Cerebellar cortex (tissue), 1 donor: ENCODE measurements at regions not wholly inside any gene's neighbourhood (a gene's known extent, or its start where the extent isn't known, plus 50 kb on each side); places are given as distances from the start of the nearest gene placed in this dataset.
"Not testable (repeated sequence)": the region's sequence is repeated elsewhere in the genome, so short reads cannot be mapped to it uniquely, and the experiment has no call there.

Source experiments
- DNase-seq: peaks from one replicate; pipeline ENCODE4 v3.0.0-alpha.2; 2015; ENCODE audit warnings: low spot score

- no peak for DNase-seq
Measured at GRCh38 chr10:117457932-117458331, 82.7 kb upstream of the PDZD8 start.

- no peak for DNase-seq
Measured at GRCh38 chr10:117457071-117457810, 82.0 kb upstream of the PDZD8 start.

- DNase-seq, result no peak
Measured at GRCh38 chr10:117455346-117455745, 80.1 kb upstream of the PDZD8 start.

- DNase-seq, result no peak
Measured at GRCh38 chr10:117454502-117454901, 79.3 kb upstream of the PDZD8 start.

- DNase-seq, result not testable (repeated sequence)
Measured at GRCh38 chr10:117453484-117453883, 78.2 kb upstream of the PDZD8 start.

GRCh38 chr10:117450940-117451339 lies 75.7 kb upstream of the PDZD8 start:
- no peak for DNase-seq

DNA sequence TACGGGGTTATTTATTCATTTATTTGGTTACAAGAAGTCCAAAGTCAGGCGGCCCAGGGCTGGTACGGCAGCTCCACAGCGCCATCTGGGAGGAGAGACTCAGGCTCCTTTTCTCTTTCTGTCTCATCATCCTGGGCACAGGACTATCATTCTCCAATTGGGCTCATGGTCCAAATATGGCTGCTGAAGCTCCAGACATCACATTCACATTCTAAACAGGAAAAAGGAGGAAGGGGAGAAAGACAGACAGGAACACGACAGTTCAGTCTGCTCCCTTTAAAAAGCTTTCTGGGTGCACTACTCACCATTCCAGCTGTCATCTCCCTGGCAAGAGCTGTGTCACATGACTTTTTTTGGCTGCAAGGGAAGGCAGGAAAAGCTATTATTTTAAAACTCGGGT lies 74.4 kb upstream of the PDZD8 start:
- DNase-seq, result no peak

DNA sequence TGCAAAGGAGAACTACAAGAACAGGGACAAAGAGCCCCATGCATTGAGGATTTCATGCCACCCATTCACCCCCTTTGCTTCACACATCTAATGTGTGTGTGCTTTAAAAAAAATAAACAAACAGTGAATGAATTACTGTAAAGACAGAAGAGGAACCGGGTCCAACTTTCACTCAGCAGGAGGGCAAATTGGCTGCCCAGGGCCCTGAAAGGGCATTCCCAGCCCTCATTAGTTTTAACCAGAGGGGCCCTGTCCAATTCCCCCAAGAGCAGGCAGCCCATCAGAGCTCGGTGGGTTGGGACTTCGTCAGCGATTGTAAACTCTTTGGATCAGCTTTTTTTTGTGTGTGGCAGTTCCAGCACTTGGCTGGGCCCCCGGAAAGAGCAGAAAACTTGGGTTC lies 73.6 kb upstream of the PDZD8 start:
- no peak for DNase-seq

- no peak for DNase-seq
Measured at GRCh38 chr10:117445992-117446391, 70.8 kb upstream of the PDZD8 start.

DNA sequence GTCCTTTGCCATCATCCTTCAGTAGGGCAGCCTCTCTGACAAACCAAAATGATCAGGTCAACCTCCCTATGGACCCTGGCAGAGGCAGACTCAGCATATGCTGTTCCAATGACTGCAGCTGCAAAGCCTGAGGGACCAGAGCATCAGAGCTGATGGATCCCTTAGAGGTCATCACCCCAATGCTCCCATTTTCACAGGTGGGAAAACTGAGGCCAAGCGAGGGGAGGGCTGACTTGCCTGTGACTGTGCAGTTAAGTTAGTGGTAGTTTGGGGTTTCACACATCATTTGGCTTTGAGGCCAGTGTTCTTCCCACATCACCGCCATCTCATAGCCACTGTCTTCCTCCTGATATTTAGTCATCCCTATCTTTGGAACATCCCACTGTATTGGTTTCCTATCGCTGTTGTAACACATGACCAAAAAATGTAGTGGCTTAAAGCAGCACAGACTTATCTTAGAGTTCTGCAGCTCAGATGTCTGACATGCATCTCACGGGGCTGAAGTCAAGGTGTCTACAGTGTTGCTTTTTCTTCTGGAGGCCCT lies 69.3 kb upstream of the PDZD8 start:
- DNase-seq, result no peak

GRCh38 chr10:117443686-117444041 lies 68.4 kb upstream of the PDZD8 start:
- DNase-seq, result no peak

DNA sequence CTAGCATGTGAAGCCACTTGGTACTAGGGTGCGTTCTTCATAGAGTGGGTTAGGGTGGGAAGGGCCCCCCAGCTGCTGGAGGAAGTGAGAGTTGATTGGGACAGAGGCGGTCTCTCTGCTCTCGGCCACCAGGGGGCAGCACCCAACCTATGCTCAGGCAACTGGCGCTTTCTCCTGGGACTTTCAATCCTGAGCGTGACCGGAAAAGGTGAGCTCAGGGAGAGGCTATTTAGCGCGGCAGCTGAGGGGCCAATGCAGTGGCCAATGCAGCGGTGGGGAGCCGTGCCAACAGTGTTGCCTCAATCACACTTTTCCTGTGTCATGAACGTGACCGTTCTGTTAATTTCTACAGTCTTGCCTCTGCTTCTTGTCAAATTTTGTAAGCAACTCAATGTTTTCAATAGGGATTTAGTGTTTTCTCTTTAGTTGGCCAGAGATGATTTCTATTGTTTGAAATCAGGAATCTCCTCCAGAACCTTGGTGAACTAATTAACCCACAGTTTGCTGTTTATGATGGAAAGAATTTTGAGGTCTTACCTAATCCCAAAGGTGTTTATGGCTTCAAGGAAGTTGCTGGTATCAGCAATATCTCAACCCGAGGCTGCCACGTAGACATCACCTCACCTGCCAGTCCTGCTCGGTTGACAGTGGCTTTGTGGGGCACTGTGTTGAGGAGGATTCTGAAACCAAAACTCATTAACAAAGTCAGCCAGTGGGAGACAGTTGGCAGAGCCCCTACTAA lies 67.9 kb upstream of the PDZD8 start:
- peak; percentile 70 for DNase-seq

GRCh38 chr10:117442521-117442920 lies 67.3 kb upstream of the PDZD8 start:
- no peak for DNase-seq

GRCh38 chr10:117441812-117442443 lies 66.7 kb upstream of the PDZD8 start:
- no peak for DNase-seq

GRCh38 chr10:117441361-117441760 lies 66.1 kb upstream of the PDZD8 start:
- no peak for DNase-seq

GRCh38 chr10:117439243-117439912 lies 64.1 kb upstream of the PDZD8 start:
- DNase-seq, result no peak

DNA sequence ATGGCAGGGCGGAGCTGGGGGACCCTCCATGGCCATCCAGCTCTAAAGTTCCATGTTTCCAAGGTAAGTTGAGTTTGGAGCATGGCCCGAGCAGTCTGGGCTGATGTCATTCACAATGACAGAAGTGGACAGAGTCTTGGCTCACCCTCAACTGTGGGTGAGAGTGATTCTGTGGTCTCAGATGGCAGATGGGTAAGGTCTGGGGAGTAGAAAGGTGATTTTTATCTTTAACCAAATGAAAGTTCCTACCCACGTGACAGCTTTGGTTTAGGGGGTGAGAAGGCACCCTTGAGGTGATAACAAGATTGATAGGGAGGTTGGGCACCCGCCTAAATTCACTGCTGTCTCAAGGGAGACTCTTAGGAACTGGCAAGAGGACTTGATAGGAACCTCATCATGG lies 57.6 kb upstream of the PDZD8 start:
- DNase-seq, result no peak

GRCh38 chr10:117431160-117431559 lies 55.9 kb upstream of the PDZD8 start:
- no peak for DNase-seq

GRCh38 chr10:117430535-117430934 lies 55.3 kb upstream of the PDZD8 start:
- DNase-seq, result not testable (repeated sequence)

DNA sequence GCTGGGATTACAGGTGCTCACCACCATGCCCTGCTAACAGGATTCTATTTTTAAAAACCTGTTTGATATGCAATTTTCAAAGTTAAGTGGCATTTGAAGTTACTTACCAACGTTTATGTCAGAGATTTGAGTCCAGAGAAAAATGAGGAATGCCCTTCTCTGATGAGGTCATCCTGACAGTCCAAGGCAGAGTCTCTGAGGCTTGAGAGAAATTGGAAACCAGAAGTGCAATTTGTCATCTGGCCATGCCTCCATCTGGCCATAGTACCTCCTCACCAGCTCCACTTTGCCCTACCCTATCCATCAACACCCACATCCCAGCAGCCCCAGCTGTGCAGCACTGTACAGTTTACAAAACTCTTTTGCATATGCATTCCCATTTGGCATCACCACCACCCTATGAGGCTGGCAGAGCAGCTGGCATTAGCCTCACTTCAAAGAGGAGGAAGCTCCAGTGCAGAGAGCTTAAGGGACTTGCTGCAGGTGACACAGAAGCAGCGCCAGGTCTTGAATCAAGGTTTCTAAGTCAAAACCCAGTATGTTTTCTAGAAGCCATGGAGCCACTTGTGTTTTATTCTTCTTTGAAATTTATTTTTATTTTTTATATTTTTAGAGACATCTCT lies 54.5 kb upstream of the PDZD8 start:
- DNase-seq, result no peak

DNA sequence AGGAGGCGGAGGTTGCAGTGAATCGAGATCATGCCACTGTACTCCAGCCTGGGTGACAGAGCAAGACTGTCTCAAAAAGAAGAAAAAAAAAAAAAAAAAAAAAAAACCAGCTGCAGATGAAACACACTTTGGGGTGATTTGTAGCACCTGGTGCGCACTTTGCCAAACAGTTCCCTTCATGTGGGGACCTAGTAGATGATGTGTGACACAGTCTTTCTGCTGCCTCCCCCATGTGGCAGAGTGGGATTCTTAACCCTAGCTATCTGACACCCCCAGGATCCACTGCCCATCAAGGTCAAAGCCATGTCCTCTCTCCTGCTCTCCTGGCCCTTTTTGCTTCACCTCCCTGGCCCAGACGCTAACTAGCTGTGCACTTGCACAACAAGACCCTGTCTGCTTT lies 52.1 kb upstream of the PDZD8 start:
- DNase-seq, result no peak

DNA sequence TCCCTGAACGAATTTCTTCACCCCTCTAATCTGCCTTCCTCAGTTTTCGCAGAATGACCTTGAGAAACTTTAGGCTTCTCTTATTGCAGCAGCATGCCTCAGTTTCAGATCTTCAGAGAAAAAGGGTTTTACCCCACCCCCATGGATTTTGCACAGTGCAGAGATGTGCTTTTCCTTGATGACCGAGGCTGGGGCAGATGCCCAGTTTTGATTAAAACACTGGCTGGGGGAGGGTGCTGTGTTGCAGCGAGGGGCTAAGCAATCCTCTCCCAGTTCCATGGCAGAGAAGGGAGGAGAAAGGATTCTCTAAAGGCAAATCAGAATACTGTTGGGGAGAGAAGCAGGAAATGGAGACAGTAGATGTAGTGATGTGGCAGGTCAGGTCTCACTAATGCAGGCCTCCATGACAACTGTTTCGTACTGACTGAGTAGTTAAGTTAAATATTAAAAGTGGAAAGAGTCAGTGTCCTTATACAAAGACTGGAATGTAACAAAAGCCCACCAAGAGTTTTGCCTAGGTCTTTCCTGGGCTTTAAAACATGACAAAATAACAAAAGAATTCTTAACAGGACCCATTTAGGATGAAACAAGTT lies 50.8 kb upstream of the PDZD8 start:
- no peak for DNase-seq
